Neuronal stem cell (in vitro differentiated cells): ENCODE measurements at regions not wholly inside any gene's neighbourhood (a gene's known extent, or its start where the extent isn't known, plus 50 kb on each side); places are given as distances from the start of the nearest gene placed in this dataset.
A peak's percentile ranks its signal among the peaks of the same experiment; 100 is the strongest.

Source experiments
- DNase-seq: peaks from one replicate; pipeline ENCODE4 v3.0.0-alpha.2; 2013; ENCODE audit warnings: low spot score
- H2AFZ ChIP-seq: one replicate; pipeline ENCODE4 v1.6.1; 2013; ENCODE audit warnings: mild to moderate bottlenecking, low read length, inconsistent platforms
- H2AK5ac ChIP-seq: 2 replicates; pipeline ENCODE4 v1.6.1; 2013; ENCODE audit warnings: low read depth, mild to moderate bottlenecking, inconsistent platforms, low read length, moderate library complexity, mixed read lengths
- H2BK120ac ChIP-seq: 2 replicates; pipeline ENCODE4 v1.6.1; 2013; ENCODE audit warnings: low read depth, mild to moderate bottlenecking, inconsistent platforms, low read length, moderate library complexity, mixed read lengths
- H2BK12ac ChIP-seq: one replicate; pipeline ENCODE4 v1.6.1; 2013; ENCODE audit warnings: low read length, inconsistent platforms
- H2BK15ac ChIP-seq: 2 replicates; pipeline ENCODE4 v1.6.1; 2013; ENCODE audit warnings: mild to moderate bottlenecking, low read length, inconsistent platforms, mixed read lengths
- H2BK5ac ChIP-seq: one replicate; pipeline ENCODE4 v1.6.1; 2013; ENCODE audit warnings: inconsistent platforms, mild to moderate bottlenecking, low read length, moderate library complexity
- H3K14ac ChIP-seq: one replicate; pipeline ENCODE4 v1.6.1; 2013; ENCODE audit warnings: low read length, inconsistent platforms
- H3K18ac ChIP-seq: 2 replicates; pipeline ENCODE4 v1.6.1; 2013; ENCODE audit warnings: low read length, inconsistent platforms
- H3K23ac ChIP-seq: 2 replicates; pipeline ENCODE4 v1.6.1; 2013; ENCODE audit warnings: low read depth, mild to moderate bottlenecking, mixed read lengths, low read length, inconsistent platforms; ENCODE audit not compliant: poor library complexity
- H3K27ac ChIP-seq: replicated peaks from 3 replicates; pipeline ENCODE4 v1.5.1; 2013; ENCODE audit warnings: low read length, inconsistent platforms
- H3K27me3 ChIP-seq, 3 experiments: 2 replicates each; pipeline ENCODE4 v1.6.1; 2013; ENCODE audit warnings: low read length in 3 of 3, mild to moderate bottlenecking in 2 of 3, inconsistent platforms in 1 of 3, low read depth in 1 of 3, mixed read lengths in 1 of 3, moderate library complexity in 1 of 3; ENCODE audit not compliant: control insufficient read depth in 3 of 3, insufficient read depth in 3 of 3
- H3K36me3 ChIP-seq, 2 donors: replicated peaks in 1 of 2; 2 replicates each; pipeline ENCODE4 v1.6.1; 2013; ENCODE audit warnings: low read length in 2 of 2; ENCODE audit not compliant: control insufficient read depth in 2 of 2, insufficient read depth in 2 of 2
- H3K4ac ChIP-seq: 2 replicates; pipeline ENCODE4 v1.6.1; 2013; ENCODE audit warnings: inconsistent platforms, mild to moderate bottlenecking, low read length, moderate library complexity
- H3K4me1 ChIP-seq, 2 donors: 1 replicate in 1 of 2; 2 replicates in 1 of 2; pipeline ENCODE4 v1.6.1; 2013; ENCODE audit warnings: low read length in 2 of 2, low read depth in 1 of 2; ENCODE audit not compliant: control insufficient read depth in 2 of 2, insufficient read depth in 1 of 2
- H3K4me2 ChIP-seq: one replicate; pipeline ENCODE4 v1.6.1; 2013; ENCODE audit warnings: mild to moderate bottlenecking, low read length, inconsistent platforms; ENCODE audit not compliant: insufficient read depth, poor library complexity, severe bottlenecking
- H3K4me3 ChIP-seq, 2 donors: 2 replicates each; pipeline ENCODE4 v1.5.1; 2013; ENCODE audit warnings: low read length in 2 of 2, mild to moderate bottlenecking in 2 of 2, inconsistent platforms in 1 of 2, moderate library complexity in 1 of 2
- H3K79me1 ChIP-seq: one replicate; pipeline ENCODE4 v1.6.1; 2013; ENCODE audit warnings: low read depth, mild to moderate bottlenecking, inconsistent platforms, low read length, moderate library complexity
- H3K9ac ChIP-seq: one replicate; pipeline ENCODE4 v1.6.1; 2013; ENCODE audit warnings: mild to moderate bottlenecking, low read depth, low read length, inconsistent platforms; ENCODE audit not compliant: poor library complexity
- H3K9me3 ChIP-seq, 2 donors: replicated peaks in 1 of 2; 2 replicates each; pipeline versions ENCODE3 to v1.6.1; 2013; ENCODE audit warnings: low read length in 2 of 2, mild to moderate bottlenecking in 2 of 2, inconsistent platforms in 1 of 2, low read depth in 1 of 2, mixed read lengths in 1 of 2, moderate library complexity in 1 of 2; ENCODE audit not compliant: control insufficient read depth in 2 of 2, insufficient read depth in 1 of 2
- H4K8ac ChIP-seq: one replicate; pipeline ENCODE4 v1.6.1; 2013; ENCODE audit warnings: low read depth, mild to moderate bottlenecking, inconsistent platforms, low read length, moderate library complexity
- H4K91ac ChIP-seq: one replicate; pipeline ENCODE4 v1.6.1; 2013; ENCODE audit warnings: low read length, low read depth, mild to moderate bottlenecking, inconsistent platforms; ENCODE audit not compliant: poor library complexity
- WGBS, 2 donors: extraction: QIAGEN DNeasy Blood & Tissue Kit; methylation state at CpG; one replicate each; pipeline ENCODE4 v1.1.7; 2013; ENCODE audit warnings: missing lambda C conversion rate in 2 of 2, mixed read lengths in 1 of 2; ENCODE audit not compliant: insufficient read length in 2 of 2, insufficient replicate concordance in 1 of 2; ENCODE audit errors: extremely low coverage in 2 of 2; 5-methylcytosine and 5-hydroxymethylcytosine counted together

DNA sequence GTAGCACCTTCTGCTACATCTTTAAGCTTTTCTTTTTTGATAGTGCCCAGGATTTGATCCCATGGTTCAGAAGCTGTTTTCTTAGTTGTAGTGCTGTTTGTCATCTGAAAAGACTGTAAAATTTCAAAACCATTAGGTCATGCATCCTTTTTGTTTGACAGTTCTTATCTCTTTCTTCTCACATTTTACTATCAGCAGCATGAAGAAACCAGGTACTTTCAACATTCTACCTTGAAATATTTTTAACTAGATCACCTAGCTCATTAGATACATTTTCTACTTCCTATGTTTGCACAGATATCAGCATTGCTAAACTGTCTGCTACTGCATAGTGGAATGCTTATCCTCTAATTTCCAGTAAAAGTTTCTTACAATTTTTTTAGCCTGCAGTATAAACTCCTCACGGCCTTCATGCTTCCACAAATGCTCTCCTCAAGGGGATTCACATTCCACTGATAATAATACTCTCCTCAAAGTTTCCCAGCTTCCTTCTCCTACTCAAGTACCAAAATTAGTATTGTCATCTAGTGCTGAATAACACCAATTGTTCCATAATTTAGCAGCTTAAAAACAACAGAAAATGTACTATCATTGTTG, 243.9 kb upstream of the ZRANB2 start:
- Histone ChIP-seq H2BK120ac (no peak overlapping the region), H3K18ac (no peak overlapping the region), H2AFZ (no peak overlapping the region), H3K36me3 (no peaks in the 10 kb centered on the region), H3K4ac (no peak overlapping the region), H3K79me1 (no peaks in the 10 kb centered on the region), H3K4me3 (no peak overlapping the region), H3K27me3 (no peaks in the 10 kb centered on the region), H4K8ac (no peak overlapping the region), H3K23ac (no peak overlapping the region), H4K91ac (no peak overlapping the region), H3K4me2 (no peak overlapping the region), H2BK15ac (no peak overlapping the region), H2BK12ac (no peak overlapping the region), H3K9ac (no peak overlapping the region), H3K9me3 (no peaks in the 10 kb centered on the region), H2BK5ac (no peak overlapping the region), H3K14ac (no peak overlapping the region), H3K27ac (no peak overlapping the region), H2AK5ac (no peak overlapping the region), H3K4me1 (no peaks in the 10 kb centered on the region)
- DNase-seq, result no peak
- WGBS, 2 donors, result no CpG with 5 or more reads among the region's 1 CpG

GRCh38 chr1:71312545-71312944, 231.7 kb upstream of the ZRANB2 start:
- Histone ChIP-seq H3K18ac (no peak overlapping the region), H2AFZ (no peak overlapping the region), H3K4me1 (no peaks in the 10 kb centered on the region)

DNA sequence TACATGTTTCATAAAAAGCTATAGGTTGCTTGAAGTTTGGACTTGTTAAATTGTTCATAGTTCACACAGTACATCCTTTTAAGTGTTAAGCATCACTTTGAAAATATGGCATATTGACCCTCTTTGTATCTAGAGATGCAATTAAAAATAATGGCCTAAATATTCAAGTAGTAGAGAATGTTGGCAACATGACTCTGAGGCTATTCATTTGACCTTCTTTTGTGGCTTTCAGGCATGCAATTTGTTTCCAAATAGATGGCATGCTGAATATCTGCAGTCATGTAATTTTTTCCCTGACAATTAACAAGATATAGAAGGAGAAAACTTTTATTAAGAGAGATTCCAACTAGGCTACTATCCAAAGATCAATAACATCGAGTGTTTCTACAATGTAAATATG, 230.5 kb upstream of the ZRANB2 start:
- Histone ChIP-seq H3K36me3 (no peaks in the 10 kb centered on the region), H3K27ac (no peak overlapping the region), H2AK5ac (no peak overlapping the region), H3K4me2 (no peak overlapping the region), H3K4me1 (no peaks in the 10 kb centered on the region), H3K9me3 (peaks cover 0 to 3% of the 10 kb centered on the region in 2 donors), H2BK120ac (no peak overlapping the region), H4K8ac (no peak overlapping the region), H2BK15ac (no peak overlapping the region), H4K91ac (no peak overlapping the region), H3K27me3 (no peaks in the 10 kb centered on the region), H3K9ac (no peak overlapping the region), H3K79me1 (peaks cover 2% of the 10 kb centered on the region), H3K18ac (no peak overlapping the region), H3K14ac (no peak overlapping the region), H3K4me3 (no peak overlapping the region), H3K4ac (no peak overlapping the region), H2BK12ac (no peak overlapping the region), H3K23ac (no peak overlapping the region), H2AFZ (no peak overlapping the region), H2BK5ac (no peak overlapping the region)
- no peak for DNase-seq
- WGBS, 2 donors, result no CpG with 5 or more reads among the region's 1 CpG

More at GRCh38 chr1:71312545-71312944, 231.7 kb upstream of the ZRANB2 start:
- Histone ChIP-seq H3K4me2 (no peak overlapping the region), H3K4ac (no peak overlapping the region), H2BK120ac (no peak overlapping the region), H3K27ac (no peak overlapping the region), H3K23ac (no peak overlapping the region), H2AK5ac (no peak overlapping the region), H3K79me1 (no peaks in the 10 kb centered on the region), H4K8ac (no peak overlapping the region), H4K91ac (no peak overlapping the region), H3K9me3 (peaks cover 0 to 2% of the 10 kb centered on the region in 2 donors), H3K36me3 (no peaks in the 10 kb centered on the region), H2BK15ac (no peak overlapping the region), H3K14ac (no peak overlapping the region), H3K4me3 (no peak overlapping the region), H3K9ac (no peak overlapping the region), H2BK5ac (no peak overlapping the region), H2BK12ac (no peak overlapping the region), H3K27me3 (no peaks in the 10 kb centered on the region)
- no peak for DNase-seq
- WGBS, 2 donors, result no CpG with 5 or more reads among the region's 2 CpGs

DNA sequence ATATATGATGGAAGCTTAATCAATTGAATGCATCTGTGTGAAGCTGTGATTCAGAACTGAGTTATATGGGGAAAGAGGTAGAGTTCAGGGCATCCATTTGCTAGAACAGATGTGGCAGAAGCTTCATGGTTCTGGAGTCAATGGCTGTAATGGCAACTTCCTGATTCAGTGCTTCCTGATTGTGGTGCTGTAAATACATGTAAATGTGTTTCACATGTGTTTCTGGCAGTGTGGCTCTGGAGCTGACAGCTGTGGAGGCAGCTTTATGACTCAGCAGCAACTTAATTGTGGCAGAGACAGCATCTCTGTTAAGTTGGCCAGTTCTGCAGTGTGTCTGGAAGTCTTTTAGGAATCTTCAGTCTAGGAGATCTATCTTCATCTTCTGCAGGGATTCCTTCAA, 226.6 kb upstream of the ZRANB2 start:
- Histone ChIP-seq H4K91ac (no peak overlapping the region), H2BK120ac (no peak overlapping the region), H2BK5ac (no peak overlapping the region), H3K4me2 (no peak overlapping the region), H3K4me3 (no peak overlapping the region), H3K27ac (no peak overlapping the region), H2AK5ac (no peak overlapping the region), H2BK12ac (no peak overlapping the region), H3K9ac (no peak overlapping the region), H3K4me1 (no peaks in the 10 kb centered on the region), H3K23ac (no peak overlapping the region), H2AFZ (peak overlapping the region; percentile 69), H3K79me1 (peaks cover 2% of the 10 kb centered on the region), H3K14ac (no peak overlapping the region), H3K27me3 (no peaks in the 10 kb centered on the region), H3K9me3 (peaks cover 0 to 1% of the 10 kb centered on the region in 2 donors), H3K18ac (no peak overlapping the region), H4K8ac (no peak overlapping the region), H3K36me3 (no peaks in the 10 kb centered on the region), H3K4ac (no peak overlapping the region), H2BK15ac (no peak overlapping the region)
- no peak for DNase-seq
